H1 (cell line): ENCODE measurements at regions not wholly inside any gene's neighbourhood (a gene's known extent, or its start where the extent isn't known, plus 50 kb on each side); places are given as distances from the start of the nearest gene placed in this dataset.

ENCODE experiments used
- CHD7 ChIP-seq: fragments of 300-600 bp; sonication (generic); IDR thresholded peaks from 2 replicates; pipeline ENCODE4 v1.7.1; 2012; ENCODE audit warnings: low read length, moderate library complexity, mild to moderate bottlenecking, inconsistent platforms; ENCODE audit not compliant: insufficient replicate concordance
- EGR1 ChIP-seq: IDR thresholded peaks from 2 replicates; pipeline ENCODE4 v1.6.1; 2011; ENCODE audit warnings: low read depth, low read length, borderline replicate concordance
- EP300 ChIP-seq, 2 experiments: IDR thresholded peaks; 1 replicate in 1 of 2; 2 replicates in 1 of 2; pipeline ENCODE4 v1.6.1; 2011 to 2012; ENCODE audit warnings: low read depth in 2 of 2, low read length in 2 of 2, mild to moderate bottlenecking in 2 of 2, borderline replicate concordance in 1 of 2, inconsistent platforms in 1 of 2, moderate library complexity in 1 of 2

- TF ChIP-seq CHD7 (no peak), EP300 (IDR thresholded peaks at IDR 0.05; ENCODE audit: borderline replicate concordance in 1 of 2, low read depth in 2 of 2, low read length in 2 of 2) (no peak), EGR1 (no peak)
These were observed 372.9 kb downstream of the BRD1 start (continued) for GRCh38 chr22:49454726-49455125.
